ENCODE measurements at regions not wholly inside any gene's neighbourhood (a gene's known extent, or its start where the extent isn't known, plus 50 kb on each side); places are given as distances from the start of the nearest gene placed in this dataset.

DNA sequence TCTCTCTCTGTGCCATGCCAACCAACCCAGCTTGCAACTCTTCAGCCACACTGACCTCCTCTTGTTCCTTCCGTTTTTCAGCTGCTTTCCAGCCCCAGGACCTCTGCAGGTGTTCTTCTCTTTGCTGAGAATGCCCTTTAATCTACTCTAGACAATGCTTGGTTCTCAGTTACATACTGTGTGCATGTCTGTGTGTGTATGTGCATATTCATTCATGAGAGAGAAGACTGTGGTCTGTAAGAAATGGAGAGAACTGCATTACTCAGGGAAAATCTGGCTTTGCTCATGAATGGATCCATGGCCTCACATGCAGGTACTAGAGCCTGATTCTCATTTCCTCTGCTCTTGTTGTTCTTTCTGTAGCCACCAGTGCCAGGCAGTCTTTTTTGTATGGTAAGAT, 636.9 kb upstream of the TENM3 start:
- CTCF ChIA-PET, result no interaction called here
- Histone ChIP-seq H4K20me1 (ENCODE audit: insufficient read depth) (no peaks in the 10 kb centered on the region), H3K9me2 (ENCODE audit: insufficient read depth) (no peaks in the 10 kb centered on the region)

DNA sequence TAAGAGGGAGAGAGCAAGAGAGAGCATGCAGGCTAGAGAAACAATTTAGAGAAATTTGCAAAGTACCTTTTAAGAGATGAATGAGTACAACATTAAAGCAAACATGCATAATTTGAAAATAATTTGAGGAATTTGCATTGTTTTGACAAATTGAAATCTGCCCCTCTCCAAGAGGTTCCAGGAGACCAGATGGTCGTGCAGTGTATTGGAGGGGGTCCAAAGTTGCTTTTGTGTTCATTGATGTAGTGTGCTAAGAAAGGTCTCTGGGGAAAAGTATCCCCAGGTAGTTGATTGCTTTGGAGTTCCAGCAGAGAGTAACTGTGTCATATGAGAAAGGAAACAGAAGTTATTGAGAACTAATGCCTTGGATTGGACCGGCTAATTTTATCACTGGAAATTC, 635.0 kb upstream of the TENM3 start:
- H3K27ac ChIP-seq (ENCODE audit: low read depth, low read length), result no peak overlapping the region
- TF ChIP-seq FOSL1 (IDR thresholded peaks at IDR 0.05; ENCODE audit: low read depth) (no peak), SRF (IDR thresholded peaks at IDR 0.05; ENCODE audit: low read depth) (no peak)
- H3K9me3 ChIP-seq (ENCODE audit: control insufficient read depth in 1 of 2, insufficient read depth in 1 of 2, low read depth in 1 of 2, low read length in 2 of 2), result no peaks in the 10 kb centered on the region
- H4K20me1 ChIP-seq (ENCODE audit: insufficient read depth), result no peaks in the 10 kb centered on the region
- no peak for ATAC-seq
- H3K9ac ChIP-seq (ENCODE audit: low read length), result no peak overlapping the region
- intact Hi-C loops (cut with micrococcal nuclease), result no loop called here
- BruUV-seq (replicated peaks), result no TSS peak
- H3K9me2 ChIP-seq (ENCODE audit: insufficient read depth), result no peaks in the 10 kb centered on the region
- no peaks in the 10 kb centered on the region for H3K36me3 ChIP-seq (ENCODE audit: control insufficient read depth in 1 of 2, insufficient read depth in 2 of 2, low read length in 2 of 2)
- H3K79me2 ChIP-seq (ENCODE audit: insufficient read depth, low read length), result no peaks in the 10 kb centered on the region
- CTCF ChIA-PET, result no interaction called here
- H2AFZ ChIP-seq (ENCODE audit: low read depth, low read length, poor library complexity, severe bottlenecking), result no peak overlapping the region
- no peak overlapping the region for H3K4me3 ChIP-seq (replicated peaks in 1 of 2; ENCODE audit: low read depth in 1 of 2, low read length in 2 of 2)
- RAD21 ChIA-PET (ENCODE audit: low non-redundant PET in 1 of 2, low total read pairs in 2 of 2, uncharacterized antibody in 2 of 2, unreplicated experiment in 2 of 2), result no interaction called here
- POLR2A ChIA-PET, result no interaction called here
- no peaks in the 10 kb centered on the region for H3K4me1 ChIP-seq (ENCODE audit: control insufficient read depth in 1 of 2, insufficient read depth in 2 of 2, low read length in 2 of 2)
- H3K27me3 ChIP-seq (ENCODE audit: insufficient read depth, low read length), result peaks cover 5% of the 10 kb centered on the region; the same call in 1 of the 2 replicates
- H3K4me2 ChIP-seq (ENCODE audit: low read length), result no peak overlapping the region
- no peak for DNase-seq (ENCODE audit: low read depth, low spot score)

More for the DNA sequence above, 636.9 kb upstream of the TENM3 start:
- Histone ChIP-seq H3K4me2 (ENCODE audit: low read length) (no peak overlapping the region), H3K9ac (ENCODE audit: low read length) (no peak overlapping the region), H3K79me2 (ENCODE audit: insufficient read depth, low read length) (no peaks in the 10 kb centered on the region), H3K9me3 (ENCODE audit: control insufficient read depth in 1 of 2, insufficient read depth in 1 of 2, low read depth in 1 of 2, low read length in 2 of 2) (no peaks in the 10 kb centered on the region), H3K36me3 (ENCODE audit: control insufficient read depth in 1 of 2, insufficient read depth in 2 of 2, low read length in 2 of 2) (no peaks in the 10 kb centered on the region), H3K27ac (ENCODE audit: low read depth, low read length) (no peak overlapping the region), H2AFZ (ENCODE audit: low read depth, low read length, poor library complexity, severe bottlenecking) (no peak overlapping the region), H3K4me3 (replicated peaks in 1 of 2; ENCODE audit: low read depth in 1 of 2, low read length in 2 of 2) (no peak overlapping the region), H3K27me3 (ENCODE audit: insufficient read depth, low read length) (peaks cover 5% of the 10 kb centered on the region; the same call in 1 of the 2 replicates), H3K4me1 (ENCODE audit: control insufficient read depth in 1 of 2, insufficient read depth in 2 of 2, low read length in 2 of 2) (no peaks in the 10 kb centered on the region)
- intact Hi-C loops (cut with micrococcal nuclease), result no loop called here
- no peak for ATAC-seq
- BruUV-seq (replicated peaks), result no TSS peak
- ChIA-PET POLR2A (no interaction called here), RAD21 (ENCODE audit: low non-redundant PET in 1 of 2, low total read pairs in 2 of 2, uncharacterized antibody in 2 of 2, unreplicated experiment in 2 of 2) (no interaction called here)
- no peak for DNase-seq (ENCODE audit: low read depth, low spot score)
- TF ChIP-seq, protein P1, sequence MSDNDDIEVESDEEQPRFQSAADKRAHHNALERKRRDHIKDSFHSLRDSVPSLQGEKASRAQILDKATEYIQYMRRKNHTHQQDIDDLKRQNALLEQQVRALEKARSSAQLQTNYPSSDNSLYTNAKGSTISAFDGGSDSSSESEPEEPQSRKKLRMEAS (IDR thresholded peaks at IDR 0.05), result no peak
- TF ChIP-seq EZH2 (IDR thresholded peaks at IDR 0.05) (no peak), EGR1 (IDR thresholded peaks at IDR 0.05; ENCODE audit: low read depth) (no peak)
- TF ChIP-seq, protein P2, sequence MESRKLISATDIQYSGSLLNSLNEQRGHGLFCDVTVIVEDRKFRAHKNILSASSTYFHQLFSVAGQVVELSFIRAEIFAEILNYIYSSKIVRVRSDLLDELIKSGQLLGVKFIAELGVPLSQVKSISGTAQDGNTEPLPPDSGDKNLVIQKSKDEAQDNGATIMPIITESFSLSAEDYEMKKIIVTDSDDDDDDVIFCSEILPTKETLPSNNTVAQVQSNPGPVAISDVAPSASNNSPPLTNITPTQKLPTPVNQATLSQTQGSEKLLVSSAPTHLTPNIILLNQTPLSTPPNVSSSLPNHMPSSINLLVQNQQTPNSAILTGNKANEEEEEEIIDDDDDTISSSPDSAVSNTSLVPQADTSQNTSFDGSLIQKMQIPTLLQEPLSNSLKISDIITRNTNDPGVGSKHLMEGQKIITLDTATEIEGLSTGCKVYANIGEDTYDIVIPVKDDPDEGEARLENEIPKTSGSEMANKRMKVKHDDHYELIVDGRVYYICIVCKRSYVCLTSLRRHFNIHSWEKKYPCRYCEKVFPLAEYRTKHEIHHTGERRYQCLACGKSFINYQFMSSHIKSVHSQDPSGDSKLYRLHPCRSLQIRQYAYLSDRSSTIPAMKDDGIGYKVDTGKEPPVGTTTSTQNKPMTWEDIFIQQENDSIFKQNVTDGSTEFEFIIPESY (IDR thresholded peaks at IDR 0.05; ENCODE audit: extremely low read depth, insufficient replicate concordance, low read length), result no peak

Data from HCT116 (cell line).